HG03066 (cell line): ENCODE measurements at regions not wholly inside any gene's neighbourhood (a gene's known extent, or its start where the extent isn't known, plus 50 kb on each side); places are given as distances from the start of the nearest gene placed in this dataset.
"Not testable (repeated sequence)": the region's sequence is repeated elsewhere in the genome, so short reads cannot be mapped to it uniquely, and the experiment has no call there.

Source experiments
- ATAC-seq: cut with Tn5 transposase; IDR thresholded peaks from one replicate; pipeline ENCODE4 v1.9.1; 2021; ENCODE audit warnings: low read depth; ENCODE audit not compliant: unreplicated experiment

DNA sequence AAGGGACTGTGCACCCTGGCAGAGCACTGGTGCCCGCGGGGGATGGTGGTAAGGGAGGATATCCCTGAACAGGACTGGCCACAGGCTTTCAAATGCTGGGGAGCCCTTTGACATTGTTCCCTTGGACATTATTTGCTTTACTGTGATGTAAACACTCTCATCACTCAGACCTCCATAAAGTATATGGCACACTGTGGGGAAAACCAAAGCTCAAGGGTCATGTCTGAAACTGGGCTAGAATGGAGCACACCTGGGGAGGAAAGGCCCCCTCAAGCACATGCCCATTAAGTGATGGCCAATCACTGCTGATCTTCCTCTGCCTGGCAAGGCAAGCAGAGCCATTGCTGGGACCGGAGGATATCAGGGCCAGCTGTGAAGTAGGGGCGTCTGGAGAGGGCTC, 60.9 kb upstream of the TENM4 start:
- ATAC-seq = no peak

DNA sequence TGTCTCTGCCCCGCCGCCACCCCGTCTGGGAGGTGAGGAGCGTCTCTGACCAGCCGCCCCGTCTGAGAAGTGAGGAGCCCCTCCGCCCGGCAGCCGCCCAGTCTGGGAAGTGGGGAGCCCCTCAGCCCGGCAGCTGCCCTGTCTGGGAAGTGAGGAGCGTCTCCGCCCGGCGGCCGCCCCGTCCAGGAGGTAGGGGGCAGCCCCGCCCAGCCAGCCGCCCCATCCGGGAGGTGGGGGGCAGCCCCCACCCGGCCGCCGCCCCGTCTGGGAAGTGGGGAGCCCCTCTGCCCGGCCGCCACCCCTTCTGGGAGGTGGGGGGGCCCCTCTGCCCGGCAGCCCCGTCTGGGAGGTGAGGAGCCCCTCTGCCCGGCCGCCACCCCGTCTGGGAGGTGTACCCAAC, 59.1 kb upstream of the TENM4 start:
- ATAC-seq = not testable (repeated sequence)

DNA sequence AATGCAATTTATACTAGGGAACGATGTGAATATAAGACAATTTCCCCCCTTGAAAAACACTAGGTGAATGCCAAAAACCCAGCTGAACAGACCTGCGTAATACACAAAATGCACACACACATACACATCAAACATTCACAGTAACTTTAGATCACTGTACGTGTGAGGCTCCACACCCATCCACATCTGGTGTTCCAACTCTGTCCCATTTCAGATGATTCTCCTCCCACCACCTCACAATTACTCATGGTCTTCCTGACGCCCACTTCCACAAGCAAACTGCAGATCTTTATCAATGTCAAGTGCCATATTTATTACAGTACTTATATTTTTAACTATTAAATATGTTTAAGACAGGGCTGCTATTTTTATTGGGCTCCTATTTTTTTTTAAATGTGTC, 57.8 kb upstream of the TENM4 start:
- ATAC-seq = no peak

DNA sequence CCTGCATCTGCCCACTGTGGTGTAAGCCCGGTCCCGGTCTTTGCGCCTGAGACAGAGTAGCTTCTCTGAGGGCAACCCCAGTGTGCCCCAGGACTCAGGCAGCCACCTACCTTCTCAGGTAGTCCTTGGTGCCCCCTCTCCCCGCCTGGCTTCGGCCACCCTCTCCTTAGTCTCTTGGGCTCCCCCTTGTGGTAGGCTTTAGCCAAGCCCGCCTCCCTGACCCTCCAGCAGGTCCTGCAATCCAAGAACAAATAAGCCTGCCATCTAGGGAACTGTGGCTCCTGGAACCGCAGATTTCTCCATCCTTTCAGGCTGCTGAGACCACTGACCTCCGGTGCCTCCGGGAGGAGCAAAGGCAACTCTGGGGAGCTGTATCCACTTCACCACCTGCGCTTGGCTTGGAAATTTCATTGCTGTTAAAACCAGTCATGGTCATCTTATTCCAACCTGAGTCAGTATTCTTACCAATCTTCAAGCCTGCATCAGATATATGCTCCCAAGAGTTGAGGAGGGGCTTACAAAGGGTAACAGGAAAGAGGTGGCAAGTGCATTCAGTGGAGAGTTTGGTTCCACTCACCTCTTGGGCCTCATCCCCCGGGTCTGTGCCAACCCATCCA, 52.8 kb upstream of the TENM4 start:
- peak; percentile 77 for ATAC-seq

DNA sequence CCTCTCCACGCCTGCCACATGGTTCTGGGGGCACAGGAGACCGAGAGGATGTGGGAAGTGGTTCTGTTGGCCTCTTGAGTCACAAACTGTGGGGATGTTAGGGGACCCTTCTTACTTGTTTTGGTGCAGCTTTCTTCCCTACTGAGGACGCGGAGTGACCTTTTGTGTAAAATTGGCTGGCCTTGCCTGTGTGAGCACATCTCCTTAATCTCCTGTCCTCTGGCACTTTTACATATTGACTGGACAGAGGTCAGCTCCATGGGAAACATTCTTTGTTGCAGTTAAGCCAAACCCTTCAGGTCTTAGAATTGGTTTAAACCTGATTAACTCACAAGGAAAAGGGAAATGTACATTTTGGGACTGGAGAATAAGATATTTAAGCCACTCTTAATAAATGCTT, 51.2 kb upstream of the TENM4 start:
- no peak for ATAC-seq
